ENCODE measurements at regions not wholly inside any gene's neighbourhood (a gene's known extent, or its start where the extent isn't known, plus 50 kb on each side); places are given as distances from the start of the nearest gene placed in this dataset.

DNA sequence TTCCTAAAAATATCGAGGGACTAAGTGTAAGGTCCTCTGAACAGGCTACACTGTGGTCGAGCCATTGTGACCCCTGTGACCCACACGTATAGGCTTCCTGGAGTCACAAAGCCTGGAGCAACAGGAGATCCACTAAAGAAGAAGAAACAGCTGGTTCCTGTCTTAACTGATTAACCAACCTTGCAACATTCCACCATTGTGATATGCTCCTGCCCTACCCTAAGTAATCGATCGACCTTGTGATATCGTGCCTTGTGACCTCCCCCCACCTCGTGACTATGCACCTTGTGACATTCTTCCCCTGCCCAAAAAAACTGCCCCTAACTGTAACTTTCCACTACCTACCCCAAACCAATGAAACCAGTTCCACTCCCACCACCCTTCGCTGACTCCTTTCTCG, 304.6 kb upstream of the FAM78B start:
- TF ChIP-seq, protein P1, sequence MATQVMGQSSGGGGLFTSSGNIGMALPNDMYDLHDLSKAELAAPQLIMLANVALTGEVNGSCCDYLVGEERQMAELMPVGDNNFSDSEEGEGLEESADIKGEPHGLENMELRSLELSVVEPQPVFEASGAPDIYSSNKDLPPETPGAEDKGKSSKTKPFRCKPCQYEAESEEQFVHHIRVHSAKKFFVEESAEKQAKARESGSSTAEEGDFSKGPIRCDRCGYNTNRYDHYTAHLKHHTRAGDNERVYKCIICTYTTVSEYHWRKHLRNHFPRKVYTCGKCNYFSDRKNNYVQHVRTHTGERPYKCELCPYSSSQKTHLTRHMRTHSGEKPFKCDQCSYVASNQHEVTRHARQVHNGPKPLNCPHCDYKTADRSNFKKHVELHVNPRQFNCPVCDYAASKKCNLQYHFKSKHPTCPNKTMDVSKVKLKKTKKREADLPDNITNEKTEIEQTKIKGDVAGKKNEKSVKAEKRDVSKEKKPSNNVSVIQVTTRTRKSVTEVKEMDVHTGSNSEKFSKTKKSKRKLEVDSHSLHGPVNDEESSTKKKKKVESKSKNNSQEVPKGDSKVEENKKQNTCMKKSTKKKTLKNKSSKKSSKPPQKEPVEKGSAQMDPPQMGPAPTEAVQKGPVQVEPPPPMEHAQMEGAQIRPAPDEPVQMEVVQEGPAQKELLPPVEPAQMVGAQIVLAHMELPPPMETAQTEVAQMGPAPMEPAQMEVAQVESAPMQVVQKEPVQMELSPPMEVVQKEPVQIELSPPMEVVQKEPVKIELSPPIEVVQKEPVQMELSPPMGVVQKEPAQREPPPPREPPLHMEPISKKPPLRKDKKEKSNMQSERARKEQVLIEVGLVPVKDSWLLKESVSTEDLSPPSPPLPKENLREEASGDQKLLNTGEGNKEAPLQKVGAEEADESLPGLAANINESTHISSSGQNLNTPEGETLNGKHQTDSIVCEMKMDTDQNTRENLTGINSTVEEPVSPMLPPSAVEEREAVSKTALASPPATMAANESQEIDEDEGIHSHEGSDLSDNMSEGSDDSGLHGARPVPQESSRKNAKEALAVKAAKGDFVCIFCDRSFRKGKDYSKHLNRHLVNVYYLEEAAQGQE (IDR thresholded peaks at IDR 0.05; ENCODE audit: insufficient replicate concordance, low read depth), result no peak
- TF ChIP-seq SPI1 (IDR thresholded peaks at IDR 0.05; ENCODE audit: borderline replicate concordance, low read depth) (no peak), CTCF (IDR thresholded peaks at IDR 0.05; ENCODE audit: insufficient read depth, low read length) (no peak), GABPA (IDR thresholded peaks at IDR 0.05; ENCODE audit: low read depth) (no peak), POLR2AphosphoS5 (IDR thresholded peaks at IDR 0.05; ENCODE audit: low read depth) (no peak)
- DNase-seq (ENCODE audit: low read depth in 1 of 2, low spot score in 1 of 2), result no peak
- H3K27ac ChIP-seq (replicated peaks), result no peak overlapping the region
- H3K27me3 ChIP-seq (ENCODE audit: insufficient read depth, poor library complexity, severe bottlenecking), result peaks cover 4% of the 10 kb centered on the region
- H3K4me3 ChIP-seq (replicated peaks; ENCODE audit: insufficient read depth, low read length), result no peak overlapping the region

DNA sequence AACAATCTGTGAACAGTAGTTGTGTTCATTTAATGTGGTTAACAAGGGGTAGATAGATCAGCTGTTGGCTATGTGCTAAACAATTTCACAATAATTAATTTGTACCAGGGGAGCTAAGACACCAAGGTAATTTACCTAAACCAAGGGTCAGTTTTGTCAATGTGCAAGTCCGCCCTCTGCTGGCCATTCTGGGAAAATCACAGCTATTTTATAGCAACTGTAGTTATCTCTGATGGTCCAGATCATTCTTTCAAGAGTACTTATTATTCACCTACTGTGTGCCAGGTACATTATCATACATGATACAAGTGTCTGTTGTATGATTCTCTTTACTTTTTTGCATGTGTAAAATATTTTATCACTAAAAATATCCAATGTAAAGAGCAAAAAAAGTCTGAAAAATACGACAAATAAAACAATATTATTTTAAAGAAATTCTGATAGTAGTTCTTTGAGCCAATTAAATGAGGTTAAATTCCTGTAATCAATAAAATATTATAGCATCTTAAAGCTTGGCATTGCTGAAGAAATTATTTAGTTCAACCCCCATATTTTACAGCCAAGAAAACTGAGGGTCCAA, 312.3 kb upstream of the FAM78B start:
- no peak overlapping the region for H3K27ac ChIP-seq (replicated peaks)
- DNase-seq (ENCODE audit: low read depth in 1 of 2, low spot score in 1 of 2), result peak; percentile 16 to 34
- no peak for TF ChIP-seq POLR2AphosphoS5 (IDR thresholded peaks at IDR 0.05; ENCODE audit: low read depth)
- TF ChIP-seq CTCF (IDR thresholded peaks at IDR 0.05; ENCODE audit: insufficient read depth, low read length), result peak; percentile 54
- no peak overlapping the region for H3K4me3 ChIP-seq (replicated peaks; ENCODE audit: insufficient read depth, low read length)
- H3K27me3 ChIP-seq (ENCODE audit: insufficient read depth, poor library complexity, severe bottlenecking), result peaks cover 7% of the 10 kb centered on the region

- no peak overlapping the region for H3K4me3 ChIP-seq (replicated peaks; ENCODE audit: insufficient read depth, low read length)
- no peak for DNase-seq (ENCODE audit: low read depth in 1 of 2, low spot score in 1 of 2)
- H3K27me3 ChIP-seq (ENCODE audit: insufficient read depth, poor library complexity, severe bottlenecking), result peaks cover 4% of the 10 kb centered on the region
- TF ChIP-seq POLR2AphosphoS5 (IDR thresholded peaks at IDR 0.05; ENCODE audit: low read depth), result no peak
- TF ChIP-seq, protein P1 (IDR thresholded peaks at IDR 0.05; ENCODE audit: insufficient replicate concordance, low read depth), result no peak
- no peak for TF ChIP-seq GABPA (IDR thresholded peaks at IDR 0.05; ENCODE audit: low read depth)
- no peak for TF ChIP-seq CTCF (IDR thresholded peaks at IDR 0.05; ENCODE audit: insufficient read depth, low read length)
- TF ChIP-seq SPI1 (IDR thresholded peaks at IDR 0.05; ENCODE audit: borderline replicate concordance, low read depth), result no peak
- no peak overlapping the region for H3K27ac ChIP-seq (replicated peaks)
Observed at GRCh38 chr1:166484471-166484870, 317.7 kb upstream of the FAM78B start.

GRCh38 chr1:166484871-166485270, 318.1 kb upstream of the FAM78B start:
- no peak for DNase-seq (ENCODE audit: low read depth in 1 of 2, low spot score in 1 of 2)
- Histone ChIP-seq H3K4me3 (replicated peaks; ENCODE audit: insufficient read depth, low read length) (no peak overlapping the region), H3K27ac (replicated peaks) (no peak overlapping the region), H3K27me3 (ENCODE audit: insufficient read depth, poor library complexity, severe bottlenecking) (peaks cover 4% of the 10 kb centered on the region)
- TF ChIP-seq CTCF (IDR thresholded peaks at IDR 0.05; ENCODE audit: insufficient read depth, low read length) (no peak), GABPA (IDR thresholded peaks at IDR 0.05; ENCODE audit: low read depth) (no peak), SPI1 (IDR thresholded peaks at IDR 0.05; ENCODE audit: borderline replicate concordance, low read depth) (no peak), POLR2AphosphoS5 (IDR thresholded peaks at IDR 0.05; ENCODE audit: low read depth) (no peak)
- TF ChIP-seq, protein P1 (IDR thresholded peaks at IDR 0.05; ENCODE audit: insufficient replicate concordance, low read depth), result no peak
